DND-41 (cell line): ENCODE measurements at regions not wholly inside any gene's neighbourhood (a gene's known extent, or its start where the extent isn't known, plus 50 kb on each side); places are given as distances from the start of the nearest gene placed in this dataset.

Experiments
- ATAC-seq: fragments of 200-7000 bp; cut with Tn5 transposase; 3 replicates; pipeline ENCODE4 v1.9.1; 2021; ENCODE audit warnings: low read depth; ENCODE audit not compliant: insufficient read depth
- DNase-seq: peaks from one replicate; pipeline ENCODE4 v3.0.0-alpha.2; 2020
- H2AFZ ChIP-seq: 2 replicates; pipeline ENCODE4 v1.6.0; 2012; ENCODE audit warnings: low read depth, low read length
- H3K27ac ChIP-seq: 2 replicates; pipeline ENCODE4 v1.5.1; 2012; ENCODE audit warnings: low read length, inconsistent platforms
- H3K27me3 ChIP-seq: fragments of 200-600 bp; sonication (generic); 2 replicates; pipeline ENCODE4 v1.6.0; 2012; ENCODE audit warnings: low read length, mild to moderate bottlenecking, inconsistent platforms; ENCODE audit not compliant: insufficient read depth, poor library complexity
- H3K36me3 ChIP-seq: 2 replicates; pipeline ENCODE4 v1.5.1; 2012; ENCODE audit warnings: low read length, inconsistent platforms; ENCODE audit not compliant: insufficient read depth
- H3K4me1 ChIP-seq: 2 replicates; pipeline ENCODE4 v1.5.1; 2012; ENCODE audit warnings: mild to moderate bottlenecking, low read length; ENCODE audit not compliant: insufficient read depth
- H3K4me2 ChIP-seq: 2 replicates; pipeline ENCODE4 v1.6.0; 2012; ENCODE audit warnings: mild to moderate bottlenecking, moderate library complexity, low read length, inconsistent platforms; ENCODE audit not compliant: insufficient read depth
- H3K4me3 ChIP-seq, 2 experiments: fragments of 200-600 bp in 1 of 2; shearing (Covaris generic) in 1 of 2; 2 replicates each; pipeline ENCODE4 v1.5.1; 2012 to 2016; ENCODE audit warnings: inconsistent platforms in 2 of 2, low read length in 2 of 2, mild to moderate bottlenecking in 2 of 2, low read depth in 1 of 2, moderate library complexity in 1 of 2
- H3K79me2 ChIP-seq: 2 replicates; pipeline ENCODE4 v1.6.0; 2012; ENCODE audit warnings: low read length, inconsistent platforms; ENCODE audit not compliant: insufficient read depth
- H3K9ac ChIP-seq: 2 replicates; pipeline ENCODE4 v1.6.0; 2012; ENCODE audit warnings: low read depth, mild to moderate bottlenecking, inconsistent platforms, low read length, moderate library complexity
- H3K9me3 ChIP-seq: 2 replicates; pipeline ENCODE4 v1.5.1; 2012; ENCODE audit warnings: low read length, moderate library complexity, mild to moderate bottlenecking, inconsistent platforms; ENCODE audit not compliant: insufficient read depth, severe bottlenecking
- H4K20me1 ChIP-seq: 2 replicates; pipeline ENCODE4 v1.6.0; 2012; ENCODE audit warnings: low read length; ENCODE audit not compliant: insufficient read depth
- EZH2 ChIP-seq: IDR thresholded peaks from 3 replicates; pipeline ENCODE4 v1.6.1; 2012; ENCODE audit warnings: borderline replicate concordance, low read depth, mild to moderate bottlenecking, moderate library complexity, low read length, inconsistent platforms; ENCODE audit not compliant: severe bottlenecking
- TF ChIP-seq, protein P1 (sequence below): IDR thresholded peaks from 2 replicates; pipeline ENCODE4 v1.5.1; 2012; ENCODE audit warnings: borderline replicate concordance, low read length, moderate library complexity, mild to moderate bottlenecking; ENCODE audit not compliant: poor library complexity, severe bottlenecking; ENCODE audit errors: extremely low read depth

DNA sequence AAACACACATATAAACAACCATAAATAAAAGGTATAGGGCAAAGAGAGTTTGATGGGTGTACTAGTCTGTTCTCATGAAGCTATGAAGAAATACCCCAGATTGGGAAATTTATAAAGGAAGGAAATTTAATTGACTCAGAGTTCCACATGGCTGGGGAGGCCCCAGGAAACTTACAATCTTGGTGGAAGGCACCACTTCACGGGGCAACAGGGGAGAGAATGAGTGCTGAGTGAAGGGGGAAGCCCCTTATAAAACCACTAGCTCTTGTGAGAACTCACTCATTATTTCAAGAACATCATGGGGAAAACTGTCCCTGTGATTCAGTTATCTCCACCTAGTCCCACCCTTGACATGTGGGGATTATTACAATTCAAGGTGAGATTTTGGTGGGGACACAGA is 385.9 kb upstream of the ANO5 start:
- DNase-seq (peak; percentile 42), ATAC-seq (peak; percentile 55)
- H3K4me1 ChIP-seq, result peaks cover 16% of the 10 kb centered on the region
- H3K4me3 ChIP-seq, result no peak overlapping the region
- H3K9me3 ChIP-seq, result peaks cover 10% of the 10 kb centered on the region
- TF ChIP-seq EZH2, result no peak
- TF ChIP-seq, protein P1, sequence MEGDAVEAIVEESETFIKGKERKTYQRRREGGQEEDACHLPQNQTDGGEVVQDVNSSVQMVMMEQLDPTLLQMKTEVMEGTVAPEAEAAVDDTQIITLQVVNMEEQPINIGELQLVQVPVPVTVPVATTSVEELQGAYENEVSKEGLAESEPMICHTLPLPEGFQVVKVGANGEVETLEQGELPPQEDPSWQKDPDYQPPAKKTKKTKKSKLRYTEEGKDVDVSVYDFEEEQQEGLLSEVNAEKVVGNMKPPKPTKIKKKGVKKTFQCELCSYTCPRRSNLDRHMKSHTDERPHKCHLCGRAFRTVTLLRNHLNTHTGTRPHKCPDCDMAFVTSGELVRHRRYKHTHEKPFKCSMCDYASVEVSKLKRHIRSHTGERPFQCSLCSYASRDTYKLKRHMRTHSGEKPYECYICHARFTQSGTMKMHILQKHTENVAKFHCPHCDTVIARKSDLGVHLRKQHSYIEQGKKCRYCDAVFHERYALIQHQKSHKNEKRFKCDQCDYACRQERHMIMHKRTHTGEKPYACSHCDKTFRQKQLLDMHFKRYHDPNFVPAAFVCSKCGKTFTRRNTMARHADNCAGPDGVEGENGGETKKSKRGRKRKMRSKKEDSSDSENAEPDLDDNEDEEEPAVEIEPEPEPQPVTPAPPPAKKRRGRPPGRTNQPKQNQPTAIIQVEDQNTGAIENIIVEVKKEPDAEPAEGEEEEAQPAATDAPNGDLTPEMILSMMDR, result no peak
- H3K79me2 ChIP-seq, result no peaks in the 10 kb centered on the region
- H3K36me3 ChIP-seq, result no peaks in the 10 kb centered on the region
- no peak overlapping the region for H3K4me2 ChIP-seq
- no peaks in the 10 kb centered on the region for H3K27me3 ChIP-seq
- no peak overlapping the region for H3K27ac ChIP-seq
- H2AFZ ChIP-seq, result no peak overlapping the region
- no peaks in the 10 kb centered on the region for H4K20me1 ChIP-seq
- no peak overlapping the region for H3K9ac ChIP-seq

DNA sequence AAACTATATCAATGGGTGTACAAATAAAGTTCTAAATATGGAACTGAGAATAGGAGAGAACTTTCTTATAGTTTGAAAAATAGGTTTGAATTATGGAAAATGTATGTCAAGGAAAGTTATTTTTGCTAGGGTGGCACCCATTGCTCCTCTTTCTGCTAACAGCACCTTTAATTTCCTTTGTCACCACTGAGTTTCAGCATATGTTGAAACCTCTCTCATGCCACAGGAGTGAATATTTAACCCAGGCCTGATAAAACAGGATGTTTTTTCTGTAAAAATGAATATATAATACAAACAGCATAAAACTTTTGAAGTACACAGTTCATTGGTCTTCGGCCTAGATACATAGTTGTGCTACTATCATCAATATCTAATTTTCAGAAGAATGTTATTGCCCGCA is 385.5 kb upstream of the ANO5 start:
- no peaks in the 10 kb centered on the region for H4K20me1 ChIP-seq
- no peaks in the 10 kb centered on the region for H3K27me3 ChIP-seq
- H3K9ac ChIP-seq, result no peak overlapping the region
- no peak overlapping the region for H3K4me3 ChIP-seq
- TF ChIP-seq EZH2, result no peak
- TF ChIP-seq, protein P1, result no peak
- ATAC-seq (no peak), DNase-seq (no peak)
- H3K4me1 ChIP-seq, result peaks cover 16% of the 10 kb centered on the region
- no peak overlapping the region for H2AFZ ChIP-seq
- peaks cover 10% of the 10 kb centered on the region for H3K9me3 ChIP-seq
- no peak overlapping the region for H3K27ac ChIP-seq
- H3K36me3 ChIP-seq, result no peaks in the 10 kb centered on the region
- H3K4me2 ChIP-seq, result no peak overlapping the region
- H3K79me2 ChIP-seq, result no peaks in the 10 kb centered on the region

DNA sequence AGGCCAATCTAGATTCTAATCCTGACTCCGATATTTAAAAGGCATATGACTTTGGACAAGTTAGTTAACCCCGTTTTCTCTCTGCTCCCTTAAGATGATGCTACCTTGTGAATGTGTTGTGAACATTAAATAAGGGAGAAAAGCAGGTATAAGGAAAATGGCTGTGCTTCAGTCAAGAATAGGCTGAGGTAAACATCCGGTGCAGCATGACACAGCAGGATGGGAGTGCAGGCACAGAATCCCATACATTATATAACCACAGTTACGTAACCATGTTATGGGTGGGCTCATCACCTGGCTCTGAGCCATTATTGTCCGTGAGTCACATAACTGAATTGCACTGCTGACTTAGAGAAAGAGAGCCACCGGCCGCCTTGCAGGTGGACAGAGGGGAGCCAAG is 382.2 kb upstream of the ANO5 start:
- DNase-seq, result peak; percentile 55
- Histone ChIP-seq H3K9me3 (no peaks in the 10 kb centered on the region), H3K27ac (no peak overlapping the region), H3K4me1 (peaks cover 22% of the 10 kb centered on the region), H3K4me2 (no peak overlapping the region), H3K79me2 (no peaks in the 10 kb centered on the region), H3K4me3 (no peak overlapping the region), H3K36me3 (no peaks in the 10 kb centered on the region), H4K20me1 (no peaks in the 10 kb centered on the region), H3K27me3 (no peaks in the 10 kb centered on the region), H2AFZ (no peak overlapping the region), H3K9ac (no peak overlapping the region)
- TF ChIP-seq EZH2, result no peak
- TF ChIP-seq, protein P1, result no peak
- peak; percentile 48 for ATAC-seq

DNA sequence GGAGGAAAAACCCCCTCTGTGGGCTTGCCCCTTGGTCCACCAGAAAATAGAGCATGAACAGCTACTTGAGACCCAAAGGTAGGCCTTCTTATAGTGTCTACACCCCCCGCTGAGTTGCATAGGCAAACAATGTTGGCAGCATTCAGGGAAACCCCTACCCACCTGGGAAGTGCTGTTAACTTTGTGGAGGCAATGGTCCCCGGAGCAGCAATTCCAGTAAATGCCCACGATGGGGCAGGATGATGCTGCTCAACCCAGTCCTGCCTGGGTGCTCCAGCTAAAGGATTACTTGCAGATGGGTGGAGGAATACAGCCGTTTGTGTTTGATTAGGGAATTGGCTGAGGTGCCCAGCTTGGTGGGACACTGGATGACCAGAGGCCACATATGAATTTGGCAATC is 381.3 kb upstream of the ANO5 start:
- ATAC-seq (no peak), DNase-seq (no peak)
- Histone ChIP-seq H3K9ac (no peak overlapping the region), H3K27me3 (no peaks in the 10 kb centered on the region), H2AFZ (no peak overlapping the region), H3K9me3 (no peaks in the 10 kb centered on the region), H3K4me2 (no peak overlapping the region), H4K20me1 (no peaks in the 10 kb centered on the region), H3K79me2 (no peaks in the 10 kb centered on the region), H3K4me1 (peaks cover 15% of the 10 kb centered on the region), H3K4me3 (no peak overlapping the region), H3K27ac (no peak overlapping the region), H3K36me3 (no peaks in the 10 kb centered on the region)
- TF ChIP-seq EZH2, result no peak
- TF ChIP-seq, protein P1, result no peak
